IPS-20b (cell line): ENCODE measurements at regions not wholly inside any gene's neighbourhood (a gene's known extent, or its start where the extent isn't known, plus 50 kb on each side); places are given as distances from the start of the nearest gene placed in this dataset.
"Not testable (repeated sequence)": the region's sequence is repeated elsewhere in the genome, so short reads cannot be mapped to it uniquely, and the experiment has no call there.

Experiments used
- H3K27ac ChIP-seq: one replicate; pipeline ENCODE4 v1.5.1; 2013; ENCODE audit warnings: low read length
- H3K27me3 ChIP-seq: 2 replicates; pipeline ENCODE4 v1.6.1; 2013; ENCODE audit warnings: mild to moderate bottlenecking, low read length, inconsistent platforms; ENCODE audit not compliant: insufficient read depth
- H3K36me3 ChIP-seq: 2 replicates; pipeline ENCODE4 v1.6.1; 2013; ENCODE audit warnings: low read depth, mild to moderate bottlenecking, inconsistent platforms, low read length, moderate library complexity; ENCODE audit not compliant: insufficient read depth
- H3K4me1 ChIP-seq: 2 replicates; pipeline ENCODE4 v1.6.1; 2013; ENCODE audit warnings: mild to moderate bottlenecking, control low read depth, inconsistent platforms, low read length, moderate library complexity; ENCODE audit not compliant: insufficient read depth
- H3K4me3 ChIP-seq: 2 replicates; pipeline ENCODE4 v1.5.1; 2013; ENCODE audit warnings: mild to moderate bottlenecking, low read length, inconsistent platforms
- H3K9ac ChIP-seq: 2 replicates; pipeline ENCODE4 v1.6.1; 2013; ENCODE audit warnings: low read depth, mild to moderate bottlenecking, inconsistent platforms, low read length, moderate library complexity
- H3K9me3 ChIP-seq: 2 replicates; pipeline ENCODE4 v1.6.1; 2013; ENCODE audit warnings: mild to moderate bottlenecking, low read depth, low read length, inconsistent platforms; ENCODE audit not compliant: insufficient read depth

- Histone ChIP-seq H3K27me3 (no peaks in the 10 kb centered on the region), H3K4me3 (no peak overlapping the region), H3K27ac (no peak overlapping the region), H3K36me3 (no peaks in the 10 kb centered on the region), H3K9ac (no peak overlapping the region), H3K9me3 (peaks cover 24% of the 10 kb centered on the region; the same call in 1 of the 2 replicates), H3K4me1 (peaks cover 2% of the 10 kb centered on the region; the same call in 1 of the 2 replicates)
Observed at GRCh38 chr4:124067046-124067445, 645.5 kb downstream of the ANKRD50 start.

DNA sequence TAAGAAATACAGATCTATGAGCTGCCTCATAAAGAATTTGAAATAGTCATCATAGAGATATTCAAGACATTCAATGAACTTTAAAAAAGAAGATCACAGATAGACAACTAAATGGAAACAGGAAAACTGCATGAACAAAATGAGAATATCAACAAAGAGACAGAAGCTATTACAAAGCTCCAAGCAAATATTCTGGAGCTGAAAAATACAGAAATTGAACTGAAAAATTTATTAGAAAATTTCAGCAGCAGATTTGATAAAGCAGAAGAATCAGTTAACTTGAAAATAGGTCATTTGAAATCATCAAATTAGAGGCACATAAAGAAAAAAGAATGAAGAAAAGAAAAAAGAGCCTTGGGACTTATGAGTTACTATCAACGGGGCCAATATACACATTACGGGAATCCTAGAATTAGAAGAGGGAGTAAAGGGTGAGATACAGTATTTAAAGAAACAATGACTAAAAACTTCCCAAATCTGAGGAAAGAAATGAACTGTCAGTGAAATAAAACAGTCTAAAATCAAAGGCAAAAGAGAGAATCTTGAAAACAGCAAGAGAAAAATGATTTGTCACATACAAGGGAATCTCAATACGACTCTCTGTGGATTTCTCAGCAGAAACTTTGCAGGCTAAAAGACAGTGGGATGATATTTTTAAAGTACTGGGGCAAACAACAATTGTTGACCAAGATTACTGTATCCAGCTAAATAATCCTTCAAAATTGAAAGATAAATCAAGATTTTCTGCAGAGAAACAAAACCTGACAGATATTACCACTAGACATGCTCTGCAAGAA lies 641.6 kb downstream of the ANKRD50 start:
- peaks cover 31% of the 10 kb centered on the region for H3K9me3 ChIP-seq
- H3K9ac ChIP-seq, result no peak overlapping the region
- H3K27me3 ChIP-seq, result no peaks in the 10 kb centered on the region
- no peak overlapping the region for H3K4me3 ChIP-seq
- H3K36me3 ChIP-seq, result no peaks in the 10 kb centered on the region
- H3K4me1 ChIP-seq, result no peaks in the 10 kb centered on the region
- H3K27ac ChIP-seq, result no peak overlapping the region

- H3K4me3 ChIP-seq, H3K9ac ChIP-seq, H3K36me3 ChIP-seq, H3K27ac ChIP-seq, H3K27me3 ChIP-seq, H3K4me1 ChIP-seq: not testable (repeated sequence)
- peaks cover 23% of the 10 kb centered on the region for H3K9me3 ChIP-seq
Observed at GRCh38 chr4:124075276-124075675, 637.3 kb downstream of the ANKRD50 start.

DNA sequence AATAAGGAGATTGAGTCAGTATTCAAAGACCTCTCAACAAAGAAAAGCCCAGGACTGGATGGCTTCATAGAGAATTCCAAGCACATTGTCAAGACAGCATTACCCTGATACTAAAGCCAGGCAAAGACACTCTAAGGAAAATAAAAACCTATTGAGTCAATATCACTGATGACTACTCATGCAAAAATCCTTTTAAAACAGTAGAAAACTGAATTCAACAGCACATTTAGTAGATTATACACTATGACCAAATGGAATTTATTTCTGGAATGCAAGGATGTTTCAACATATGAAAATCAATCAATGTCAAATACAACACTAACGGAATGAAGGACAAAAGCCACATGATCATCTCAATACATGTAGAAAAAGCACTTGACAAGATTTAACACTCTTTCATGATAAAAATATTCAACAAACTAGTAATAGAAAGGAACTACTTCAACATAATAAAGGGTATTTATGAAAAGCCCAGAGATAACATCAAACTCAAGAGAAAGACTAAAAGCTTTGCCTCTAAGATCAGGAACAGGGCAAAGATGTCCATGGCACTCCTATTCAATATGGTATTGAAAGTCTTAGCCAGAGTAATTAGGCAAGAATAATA lies 633.3 kb downstream of the ANKRD50 start:
- H3K4me3 ChIP-seq, result no peak overlapping the region
- no peaks in the 10 kb centered on the region for H3K27me3 ChIP-seq
- H3K9ac ChIP-seq, result no peak overlapping the region
- peaks cover 11% of the 10 kb centered on the region for H3K9me3 ChIP-seq
- no peaks in the 10 kb centered on the region for H3K4me1 ChIP-seq
- no peaks in the 10 kb centered on the region for H3K36me3 ChIP-seq
- H3K27ac ChIP-seq, result no peak overlapping the region

DNA sequence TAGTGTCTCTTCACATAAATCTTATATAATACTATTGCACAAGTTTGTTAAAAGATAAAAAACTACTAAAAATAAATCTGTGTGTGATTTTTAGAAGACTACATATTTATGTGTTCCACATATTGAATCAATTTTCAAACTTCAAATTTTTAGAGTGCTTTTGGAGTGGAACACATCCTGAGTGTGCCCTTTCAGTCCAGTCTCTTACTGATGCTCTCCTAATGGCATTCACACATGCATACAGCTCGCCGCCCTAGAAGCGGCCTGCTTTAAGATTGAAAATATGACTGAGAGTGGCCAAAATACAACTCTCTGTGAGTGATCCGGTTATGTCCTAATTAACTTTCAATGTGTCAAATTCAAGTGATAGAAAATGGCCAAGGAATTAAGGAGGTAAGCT lies 628.8 kb downstream of the ANKRD50 start:
- Histone ChIP-seq H3K9ac (no peak overlapping the region), H3K4me3 (no peak overlapping the region), H3K27ac (no peak overlapping the region), H3K27me3 (no peaks in the 10 kb centered on the region), H3K36me3 (no peaks in the 10 kb centered on the region), H3K4me1 (no peaks in the 10 kb centered on the region), H3K9me3 (peaks cover 11% of the 10 kb centered on the region; the same call in 1 of the 2 replicates)

GRCh38 chr4:124085561-124086180 lies 626.9 kb downstream of the ANKRD50 start:
- no peak overlapping the region for H3K27ac ChIP-seq
- no peaks in the 10 kb centered on the region for H3K4me1 ChIP-seq
- no peak overlapping the region for H3K4me3 ChIP-seq
- no peaks in the 10 kb centered on the region for H3K27me3 ChIP-seq
- peaks cover 7% of the 10 kb centered on the region; the same call in 1 of the 2 replicates for H3K9me3 ChIP-seq
- no peak overlapping the region for H3K9ac ChIP-seq
- H3K36me3 ChIP-seq, result no peaks in the 10 kb centered on the region

- Histone ChIP-seq H3K36me3 (no peaks in the 10 kb centered on the region), H3K4me1 (no peaks in the 10 kb centered on the region), H3K9me3 (no peaks in the 10 kb centered on the region), H3K4me3 (no peak overlapping the region), H3K27ac (no peak overlapping the region), H3K27me3 (no peaks in the 10 kb centered on the region), H3K9ac (no peak overlapping the region)
Observed at GRCh38 chr4:124090021-124090420, 622.5 kb downstream of the ANKRD50 start.

- Histone ChIP-seq H3K36me3 (no peaks in the 10 kb centered on the region), H3K9me3 (no peaks in the 10 kb centered on the region), H3K27ac (no peak overlapping the region), H3K4me1 (no peaks in the 10 kb centered on the region), H3K27me3 (no peaks in the 10 kb centered on the region), H3K9ac (no peak overlapping the region), H3K4me3 (no peak overlapping the region)
Observed at GRCh38 chr4:124092101-124092500, 620.4 kb downstream of the ANKRD50 start.

DNA sequence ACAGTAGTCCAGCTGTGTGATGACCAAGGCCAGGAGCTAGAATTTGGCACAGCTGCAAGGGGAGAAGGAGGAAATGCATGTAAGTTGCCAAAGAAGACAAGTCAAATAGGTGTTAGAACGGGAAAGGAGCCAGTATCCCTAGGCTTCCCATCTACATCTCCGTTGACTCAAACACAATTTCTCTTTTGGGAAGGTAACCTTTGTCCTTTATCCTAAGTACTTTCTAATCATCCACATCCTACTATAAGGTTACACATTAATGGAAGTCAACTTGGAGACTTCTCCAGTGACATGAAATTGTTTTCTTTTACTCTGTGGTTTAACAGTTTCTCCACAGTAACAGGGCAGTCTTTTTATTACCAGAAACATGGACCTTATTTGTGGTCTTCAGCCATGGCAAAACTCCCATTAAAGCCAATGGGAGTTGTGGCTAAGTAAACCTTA lies 620.0 kb downstream of the ANKRD50 start:
- no peak overlapping the region for H3K27ac ChIP-seq
- H3K36me3 ChIP-seq, result no peaks in the 10 kb centered on the region
- H3K9me3 ChIP-seq, result no peaks in the 10 kb centered on the region
- no peaks in the 10 kb centered on the region for H3K27me3 ChIP-seq
- H3K9ac ChIP-seq, result no peak overlapping the region
- no peak overlapping the region for H3K4me3 ChIP-seq
- H3K4me1 ChIP-seq, result no peaks in the 10 kb centered on the region

DNA sequence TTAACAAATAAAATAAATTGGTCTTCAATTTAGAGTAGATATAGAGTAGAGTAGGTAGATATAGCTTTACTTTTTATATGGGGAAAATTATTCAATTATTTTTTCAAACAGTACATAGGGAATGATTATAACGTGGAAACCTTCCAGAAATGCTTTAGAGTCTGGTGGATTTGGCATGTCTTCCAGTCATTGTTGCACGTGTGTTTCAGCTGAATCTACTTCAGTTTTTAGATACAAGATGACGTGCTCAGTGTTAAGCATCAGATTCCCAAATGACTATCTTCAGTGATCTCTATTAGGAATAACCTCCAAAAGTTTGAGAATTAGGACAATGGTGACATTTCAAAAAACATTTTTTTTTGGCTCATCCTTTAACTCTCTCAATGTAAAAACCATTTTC lies 616.9 kb downstream of the ANKRD50 start:
- H3K36me3 ChIP-seq, result no peaks in the 10 kb centered on the region
- H3K9ac ChIP-seq, result no peak overlapping the region
- H3K4me1 ChIP-seq, result no peaks in the 10 kb centered on the region
- no peaks in the 10 kb centered on the region for H3K27me3 ChIP-seq
- no peaks in the 10 kb centered on the region for H3K9me3 ChIP-seq
- no peak overlapping the region for H3K27ac ChIP-seq
- H3K4me3 ChIP-seq, result no peak overlapping the region

GRCh38 chr4:124096290-124096689 lies 616.2 kb downstream of the ANKRD50 start:
- Histone ChIP-seq H3K4me3 (no peak overlapping the region), H3K9ac (no peak overlapping the region), H3K27me3 (no peaks in the 10 kb centered on the region), H3K9me3 (no peaks in the 10 kb centered on the region), H3K27ac (no peak overlapping the region), H3K4me1 (no peaks in the 10 kb centered on the region), H3K36me3 (no peaks in the 10 kb centered on the region)

- no peak overlapping the region for H3K27ac ChIP-seq
- H3K9me3 ChIP-seq, result no peaks in the 10 kb centered on the region
- no peak overlapping the region for H3K4me3 ChIP-seq
- H3K9ac ChIP-seq, result no peak overlapping the region
- H3K4me1 ChIP-seq, result no peaks in the 10 kb centered on the region
- no peaks in the 10 kb centered on the region for H3K27me3 ChIP-seq
- no peaks in the 10 kb centered on the region for H3K36me3 ChIP-seq
Observed at GRCh38 chr4:124097447-124097846, 615.1 kb downstream of the ANKRD50 start.
